ENCODE measurements at regions not wholly inside any gene's neighbourhood (a gene's known extent, or its start where the extent isn't known, plus 50 kb on each side); places are given as distances from the start of the nearest gene placed in this dataset.

GRCh38 chr9:84471816-84472215, 131.3 kb upstream of the SLC28A3 start:
- TF ChIP-seq CTCF (IDR thresholded peaks at IDR 0.05) (no peak), POLR2A (IDR thresholded peaks at IDR 0.05) (no peak)

Measured in esophagus squamous epithelium (tissue), 4 donors.